Neural progenitor cell (in vitro differentiated cells): ENCODE measurements at regions not wholly inside any gene's neighbourhood (a gene's known extent, or its start where the extent isn't known, plus 50 kb on each side); places are given as distances from the start of the nearest gene placed in this dataset.

Experiments
- CTCF ChIP-seq: fragments of 200-600 bp; sonication (generic); IDR thresholded peaks from 2 replicates; pipeline ENCODE4 v1.5.1; 2017; ENCODE audit warnings: antibody characterized with exemption, mild to moderate bottlenecking
- EZH2 ChIP-seq: fragments of 200-600 bp; sonication (generic); IDR thresholded peaks from 2 replicates; pipeline ENCODE4 v1.6.1; 2017; ENCODE audit warnings: antibody characterized with exemption, mild to moderate bottlenecking, moderate library complexity

- TF ChIP-seq EZH2 (no peak), CTCF (no peak)
Observed at GRCh38 chr5:24161559-24161958, 483.2 kb downstream of the CDH10 start.
